Stimulated activated naive CD8-positive, alpha-beta T cell treated with anti-CD3 and anti-CD28 coated beads, Interleukin-15, Interleukin-2, amounts not matched to agents 100 U/mL and 50 U/mL, for 24 hours (primary cell): ENCODE measurements at regions not wholly inside any gene's neighbourhood (a gene's known extent, or its start where the extent isn't known, plus 50 kb on each side); places are given as distances from the start of the nearest gene placed in this dataset.
"Not testable (repeated sequence)": the region's sequence is repeated elsewhere in the genome, so short reads cannot be mapped to it uniquely, and the experiment has no call there.

ENCODE experiments used
- ATAC-seq: fragments of 150-1000 bp; cut with Tn5 transposase; one replicate; pipeline ENCODE4 v1.10.0; 2021
- DNase-seq: peaks from one replicate; pipeline ENCODE4 v3.0.0; 2021

DNA sequence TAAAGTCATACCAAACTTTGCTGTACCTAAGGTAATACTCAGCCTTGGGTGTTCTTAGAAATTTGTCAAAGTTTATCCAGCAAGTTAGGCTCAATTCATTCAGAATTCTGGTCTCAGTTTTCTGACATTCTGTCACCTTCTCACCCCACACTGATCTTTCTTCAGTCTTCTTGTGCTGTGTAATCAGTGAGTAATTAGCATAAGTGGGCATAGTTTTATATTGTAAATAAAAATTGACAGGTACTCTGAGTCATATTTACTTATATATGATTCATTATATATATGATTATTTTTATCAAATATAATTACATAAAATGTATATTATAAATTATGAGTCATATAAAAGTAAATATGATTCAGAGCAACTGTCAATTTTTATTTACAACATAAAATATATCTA, 170.9 kb upstream of the MAGI2 start:
- DNase-seq, result no peak

GRCh38 chr7:79622781-79623180, 169.3 kb upstream of the MAGI2 start:
- ATAC-seq, result no peak
- DNase-seq, result no peak

More for the DNA sequence above, 170.9 kb upstream of the MAGI2 start:
- no peak for ATAC-seq

GRCh38 chr7:79620291-79620690, 166.8 kb upstream of the MAGI2 start:
- ATAC-seq, result no peak

DNA sequence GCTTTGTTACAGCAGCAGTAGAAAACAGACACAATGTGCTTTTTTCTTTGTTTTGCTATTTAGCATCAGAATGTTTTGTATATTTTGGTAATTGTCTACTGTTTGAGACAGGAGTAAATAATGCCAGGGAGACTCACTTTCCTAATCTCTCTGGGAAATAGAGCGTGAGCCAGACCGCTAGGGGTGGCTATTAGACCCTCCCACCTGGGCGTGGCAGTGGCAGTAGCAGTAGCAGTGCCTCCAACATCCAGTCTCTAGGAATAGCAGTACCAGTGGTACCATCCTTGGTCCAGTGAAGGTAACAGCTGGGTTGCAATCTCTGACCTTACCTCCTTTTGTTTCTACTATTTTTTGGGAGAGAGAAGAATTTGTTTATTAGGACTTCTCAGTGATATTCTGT, 165.7 kb upstream of the MAGI2 start:
- no peak for ATAC-seq
- DNase-seq, result no peak

More at GRCh38 chr7:79620291-79620690, 166.8 kb upstream of the MAGI2 start:
- DNase-seq, result no peak

DNA sequence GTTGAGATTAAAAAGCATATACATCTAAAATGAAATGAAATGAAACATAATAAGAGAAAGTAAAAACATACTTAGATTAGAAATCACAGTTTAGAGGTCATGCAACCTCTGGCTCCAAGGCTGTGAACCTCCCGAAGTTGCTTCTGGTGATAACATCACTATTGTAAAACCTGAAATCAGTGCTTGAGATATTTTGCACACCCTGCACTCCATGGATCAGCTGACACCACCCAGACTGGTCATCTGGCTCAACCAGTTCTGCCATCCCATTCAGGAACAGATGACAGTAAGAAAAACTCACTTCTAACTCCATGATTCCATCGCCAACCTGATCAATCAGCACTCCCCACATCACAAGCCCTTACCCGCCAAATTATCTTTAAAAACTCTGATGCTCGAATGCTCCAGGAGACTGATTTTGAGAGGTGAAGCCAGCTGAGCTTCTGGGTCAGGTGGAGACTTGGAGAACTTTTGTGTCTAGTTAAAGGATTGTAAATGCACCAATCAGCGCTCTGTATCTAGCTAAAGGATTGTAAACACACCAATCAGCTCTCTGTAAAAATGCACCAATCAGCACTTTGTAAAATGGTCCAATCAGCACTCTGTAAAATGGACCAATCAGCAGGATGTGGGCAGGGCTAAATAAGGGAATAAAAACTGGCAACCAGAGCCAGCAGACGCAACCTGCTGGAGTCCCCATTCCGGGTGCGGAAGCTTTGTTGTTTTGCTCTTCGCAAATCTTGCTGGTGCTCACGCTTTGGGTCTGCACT, 162.6 kb upstream of the MAGI2 start:
- no peak for DNase-seq
- no peak for ATAC-seq

DNA sequence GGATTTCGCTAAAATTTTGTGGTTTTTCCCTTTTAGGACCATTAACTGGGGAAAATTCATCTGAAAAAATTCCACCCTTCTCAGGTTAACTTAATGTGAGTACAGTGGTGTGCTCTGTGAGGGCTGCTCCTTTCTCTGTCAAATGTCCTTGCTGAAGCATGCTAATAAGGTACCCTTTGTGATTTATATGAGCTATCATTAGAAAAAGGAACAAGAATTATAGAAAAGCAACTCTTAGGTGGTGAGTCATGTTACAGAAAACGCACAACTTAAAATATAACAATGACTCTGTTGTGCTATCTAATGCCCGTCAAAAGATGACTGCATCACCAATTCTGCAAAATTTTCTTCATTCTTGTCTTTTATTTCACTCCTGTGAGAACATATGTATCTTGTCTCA, 162.0 kb upstream of the MAGI2 start:
- ATAC-seq (no peak), DNase-seq (no peak)

- no peak for ATAC-seq
- DNase-seq, result no peak
Observed at GRCh38 chr7:79612903-79613302, 159.4 kb upstream of the MAGI2 start.

DNA sequence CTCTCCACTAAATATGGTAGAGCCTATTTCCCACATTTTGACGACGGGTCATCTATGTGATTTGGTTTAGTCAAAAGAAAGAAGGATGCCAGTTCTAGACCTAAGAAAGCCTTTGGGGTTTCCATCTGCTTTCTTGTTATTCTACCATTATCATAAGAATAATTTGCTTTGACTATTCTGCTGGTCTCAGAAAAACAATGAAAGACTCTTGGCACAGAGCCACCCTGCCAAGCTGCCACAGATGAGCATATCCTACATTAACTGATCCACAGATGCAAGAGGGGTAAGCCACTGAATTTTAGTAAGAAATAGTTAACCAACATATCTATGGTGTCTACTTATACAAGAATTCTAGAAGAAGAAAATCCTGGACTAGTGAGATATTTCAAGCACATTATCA, 158.6 kb upstream of the MAGI2 start:
- no peak for ATAC-seq

DNA sequence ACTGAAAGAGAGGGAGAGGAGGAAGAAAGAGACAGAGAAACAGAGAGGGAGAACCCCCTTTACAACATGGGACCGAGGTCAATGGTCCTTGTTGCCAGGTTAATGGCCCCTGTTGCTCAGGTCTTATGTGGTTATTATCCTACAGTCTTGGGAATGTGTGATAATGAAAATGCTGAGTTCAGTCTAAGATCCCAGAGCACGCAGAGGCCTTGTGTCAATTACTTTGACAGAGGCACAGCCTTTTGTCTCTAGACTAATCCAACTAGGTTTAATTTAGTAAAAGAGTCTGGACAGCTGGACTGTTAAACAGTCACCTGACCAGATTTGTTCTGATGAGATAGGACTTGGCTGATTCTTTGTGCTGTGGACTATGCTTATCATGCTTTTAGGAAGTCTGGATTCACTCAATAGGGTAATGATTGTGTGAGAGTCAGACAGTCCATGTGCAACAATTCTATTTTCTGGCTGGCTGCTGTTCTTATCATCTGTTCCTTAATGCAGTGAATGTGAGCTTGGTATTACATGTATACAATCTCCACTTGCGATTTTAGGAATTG, 157.4 kb upstream of the MAGI2 start:
- ATAC-seq, result no peak
- DNase-seq, result no peak

More for the DNA sequence above, 158.6 kb upstream of the MAGI2 start:
- no peak for DNase-seq

DNA sequence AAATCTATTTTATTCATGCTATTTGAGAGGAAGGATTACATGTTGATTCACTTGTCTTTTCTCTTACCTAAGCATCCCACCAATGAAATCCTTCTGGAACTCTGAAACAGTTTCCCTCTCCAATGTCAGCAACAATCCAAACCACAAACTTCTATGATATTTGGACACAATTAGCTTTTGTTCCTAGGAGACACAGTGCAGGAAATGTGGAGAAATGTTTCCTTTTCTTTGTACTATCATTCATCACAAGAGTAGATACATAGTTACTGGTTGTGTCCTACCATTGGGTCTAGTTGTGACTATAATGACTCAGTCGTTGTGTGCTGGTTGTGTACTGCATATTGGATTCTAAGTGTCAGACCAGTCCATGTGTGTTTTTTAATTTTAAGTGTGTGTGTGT, 156.8 kb upstream of the MAGI2 start:
- ATAC-seq (no peak), DNase-seq (no peak)

GRCh38 chr7:79608005-79608404, 154.5 kb upstream of the MAGI2 start:
- ATAC-seq (no peak), DNase-seq (no peak)

DNA sequence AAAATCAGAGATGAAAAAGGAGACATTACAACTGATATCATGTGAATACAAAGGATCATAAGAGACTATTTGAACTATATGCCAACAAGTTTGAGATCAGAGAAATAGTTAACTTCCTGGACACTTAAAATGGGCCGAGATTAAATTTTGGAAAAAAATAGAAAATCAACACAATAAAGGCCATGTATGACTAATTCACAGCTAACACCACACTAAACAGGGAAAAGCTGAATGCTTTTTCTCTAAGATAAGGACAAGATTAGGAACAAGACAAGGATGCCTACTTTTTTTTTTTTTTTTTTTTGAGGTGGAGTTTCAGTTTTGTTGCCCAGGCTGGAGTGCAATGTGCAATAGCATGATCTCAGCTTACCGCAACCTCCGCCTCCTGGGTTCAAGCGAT, 151.4 kb upstream of the MAGI2 start:
- no peak for ATAC-seq
- DNase-seq, result no peak

DNA sequence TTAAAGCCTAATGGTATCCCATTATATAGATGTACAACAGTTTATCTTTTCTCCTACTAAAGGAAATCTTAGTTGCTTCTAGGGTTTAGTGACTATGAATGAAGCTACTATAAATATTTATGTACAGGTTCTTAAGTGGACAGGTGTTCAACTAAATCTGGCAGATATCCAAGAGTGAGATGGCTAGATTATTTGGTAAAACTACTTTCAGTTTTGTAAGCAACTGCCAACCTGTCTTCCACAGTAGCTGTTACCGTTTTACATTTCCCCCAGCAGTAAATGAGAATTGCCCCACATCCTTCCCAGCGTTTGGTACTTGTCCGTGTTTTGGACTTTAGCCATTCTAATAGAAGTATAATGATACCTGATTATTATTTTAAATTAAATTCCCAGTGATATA, 144.9 kb upstream of the MAGI2 start:
- DNase-seq, result no peak

GRCh38 chr7:79594671-79595070, 141.2 kb upstream of the MAGI2 start:
- DNase-seq, ATAC-seq: not testable (repeated sequence)

More for the DNA sequence above, 144.9 kb upstream of the MAGI2 start:
- ATAC-seq, result no peak

DNA sequence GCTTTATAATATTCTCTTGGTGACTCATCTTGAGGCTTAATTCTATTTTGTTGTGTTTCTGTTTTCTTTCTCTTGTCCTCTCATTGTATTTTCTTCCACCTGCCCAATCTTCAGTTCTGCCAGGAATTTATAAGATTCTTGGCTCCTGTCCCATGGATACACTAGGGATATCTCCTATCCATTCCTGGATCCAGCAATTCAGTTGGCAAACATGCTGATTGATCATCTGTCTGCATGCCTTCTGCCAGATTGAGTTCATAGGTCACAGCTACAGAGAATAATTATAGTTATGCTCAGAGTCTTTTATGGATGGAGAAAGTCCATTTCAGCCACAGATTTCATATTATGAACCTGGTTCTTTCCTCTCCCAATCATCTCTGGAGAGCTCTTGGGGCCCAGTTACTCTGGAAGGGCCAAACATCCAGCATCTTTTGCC, 140.4 kb upstream of the MAGI2 start:
- no peak for ATAC-seq
- DNase-seq, result no peak

DNA sequence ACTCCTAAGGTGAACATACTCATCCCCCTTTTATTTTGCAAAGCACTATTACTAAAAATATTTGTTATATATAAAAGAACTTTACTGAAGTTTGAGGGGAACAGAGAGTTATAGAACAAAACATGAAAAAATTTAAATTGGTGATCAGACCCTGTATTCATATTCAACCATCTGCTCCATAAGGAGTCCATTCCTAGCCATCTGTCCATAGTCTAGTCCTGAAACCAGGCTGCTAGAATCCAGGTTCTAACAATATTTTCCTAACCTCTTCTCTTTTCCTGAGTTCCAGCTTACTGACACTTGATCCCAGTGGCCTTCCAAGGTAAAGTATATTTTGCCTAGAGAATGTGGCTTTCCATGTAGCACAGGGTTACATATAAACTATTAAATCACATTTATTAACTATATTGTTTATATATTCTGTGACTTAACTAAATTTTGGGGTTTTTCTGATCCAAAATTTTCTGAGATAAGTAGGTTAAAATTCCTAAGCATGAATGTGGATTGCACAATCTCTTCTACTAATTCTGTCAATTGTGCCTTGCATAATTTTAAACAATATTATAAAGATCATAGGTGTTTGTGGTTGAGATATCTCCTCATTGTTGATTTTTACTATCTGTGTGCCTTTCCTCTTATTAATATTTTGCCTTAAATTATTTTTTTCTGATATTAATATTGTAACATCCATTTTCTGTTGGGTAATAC, 137.6 kb upstream of the MAGI2 start:
- no peak for DNase-seq

GRCh38 chr7:79590391-79590790, 136.9 kb upstream of the MAGI2 start:
- DNase-seq (no peak), ATAC-seq (no peak)

More for the DNA sequence above, 137.6 kb upstream of the MAGI2 start:
- ATAC-seq, result no peak

DNA sequence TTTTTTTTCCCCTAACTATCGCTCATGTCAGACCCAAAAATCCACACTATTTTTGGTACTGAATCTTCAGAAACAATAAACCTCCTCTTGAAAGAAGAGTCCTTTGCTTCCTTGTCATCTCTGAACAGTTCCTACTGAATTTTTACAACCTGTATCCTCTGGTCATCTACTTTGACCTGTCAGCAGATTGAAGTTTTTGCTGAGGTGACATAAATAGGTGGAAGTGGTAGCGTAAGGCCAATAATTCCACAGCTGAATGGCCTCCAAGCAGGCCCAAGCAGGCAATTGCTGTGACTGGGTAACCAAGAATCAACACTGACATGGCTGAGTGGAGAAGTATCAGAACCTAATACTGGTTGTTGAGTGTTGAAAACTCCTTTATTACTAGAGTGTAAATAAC, 117.4 kb upstream of the MAGI2 start:
- ATAC-seq (no peak), DNase-seq (no peak)

- DNase-seq (no peak), ATAC-seq (no peak)
Observed at GRCh38 chr7:79563821-79564522, 110.5 kb upstream of the MAGI2 start.

GRCh38 chr7:79555571-79555970, 102.1 kb upstream of the MAGI2 start:
- ATAC-seq, result no peak
- DNase-seq, result no peak

DNA sequence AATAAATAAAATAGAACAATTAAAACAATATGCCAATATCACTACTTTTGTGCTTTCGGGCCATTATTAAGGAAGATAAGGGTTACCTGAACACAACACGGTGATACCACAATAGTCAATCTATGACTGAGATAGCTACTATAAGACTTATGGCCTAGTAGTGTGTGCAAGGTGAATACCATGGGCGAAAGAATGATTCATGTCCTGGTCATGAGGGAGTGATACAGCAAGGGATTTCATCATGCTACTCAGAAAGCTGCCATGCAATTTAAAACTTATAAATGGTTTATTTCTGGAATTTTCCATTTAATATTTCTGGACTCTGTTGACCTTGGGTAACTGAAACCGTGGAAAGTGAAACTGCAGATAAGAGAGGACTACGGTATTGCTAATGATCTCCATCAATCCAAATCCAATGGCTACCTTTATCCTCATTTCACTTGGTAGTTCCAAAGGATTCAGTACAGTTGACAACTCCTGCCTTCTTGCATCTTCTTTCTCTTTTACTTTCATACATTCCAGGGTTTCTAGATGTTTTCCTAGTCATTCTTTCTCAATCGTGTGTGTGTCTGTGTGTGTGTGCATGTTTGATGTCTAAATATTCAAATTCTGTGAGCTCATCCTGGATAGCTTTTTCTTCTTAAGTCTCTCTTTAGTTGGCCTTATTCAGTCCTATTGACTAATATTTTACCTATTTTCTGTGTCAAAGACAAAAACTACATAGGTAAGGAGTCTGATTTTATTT, 100.5 kb upstream of the MAGI2 start:
- DNase-seq, result no peak
- ATAC-seq, result no peak

DNA sequence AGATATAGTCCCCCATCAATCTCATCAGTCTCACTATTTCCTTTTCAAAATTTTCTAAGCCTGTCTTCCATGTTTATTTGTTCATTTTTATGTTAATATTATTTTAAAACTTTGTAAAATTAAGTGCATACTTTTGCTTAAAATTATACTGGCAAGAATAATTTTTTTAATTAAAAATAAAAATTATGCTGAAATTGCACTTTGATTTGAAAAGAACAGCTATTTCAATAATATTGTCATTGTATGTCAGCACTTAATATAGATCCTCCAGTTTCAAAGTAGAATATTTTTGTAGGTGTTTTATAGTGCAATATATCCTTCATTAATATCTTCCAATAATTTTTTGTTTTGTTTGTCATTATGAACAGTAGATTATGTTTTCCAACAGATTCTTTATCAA, 99.0 kb upstream of the MAGI2 start:
- no peak for ATAC-seq
- DNase-seq, result no peak
